SH-SY5Y (cell line): ENCODE measurements at regions not wholly inside any gene's neighbourhood (a gene's known extent, or its start where the extent isn't known, plus 50 kb on each side); places are given as distances from the start of the nearest gene placed in this dataset.

Source experiments
- GATA2 ChIP-seq: IDR thresholded peaks from 2 replicates; pipeline ENCODE4 v1.6.1; 2011; ENCODE audit warnings: mild to moderate bottlenecking, low read depth, low read length
- GATA3 ChIP-seq: IDR thresholded peaks from 2 replicates; pipeline ENCODE4 v1.6.1; 2011; ENCODE audit warnings: low read depth, mild to moderate bottlenecking, low read length, moderate library complexity

GRCh38 chr1:175888996-175889395 is 145.6 kb upstream of the TNR start:
- no peak for TF ChIP-seq GATA2
- TF ChIP-seq GATA3 = no peak
